GM21515 (cell line): ENCODE measurements at regions not wholly inside any gene's neighbourhood (a gene's known extent, or its start where the extent isn't known, plus 50 kb on each side); places are given as distances from the start of the nearest gene placed in this dataset.

Experiments used
- ATAC-seq: cut with Tn5 transposase; IDR thresholded peaks from one replicate; pipeline ENCODE4 v1.9.1; 2021; ENCODE audit not compliant: unreplicated experiment

DNA sequence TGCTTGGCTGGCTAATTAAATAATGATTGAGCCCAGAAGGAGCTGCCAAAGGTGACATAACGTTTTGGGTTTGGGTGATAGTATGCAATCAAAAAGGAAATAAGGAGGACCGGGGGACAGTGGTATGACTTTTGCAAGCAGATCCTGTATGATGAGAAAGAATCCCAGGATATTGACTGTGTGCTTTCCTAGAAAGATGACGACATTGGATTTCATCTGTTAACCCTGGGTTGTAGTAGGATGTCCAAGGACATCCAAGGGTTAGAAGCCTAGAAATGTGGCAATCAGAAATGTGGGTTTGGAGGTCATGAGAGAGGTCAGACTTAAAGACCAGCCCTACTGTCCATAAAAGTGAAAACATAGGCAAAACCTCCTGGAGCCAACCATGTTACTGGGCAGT lies 50.3 kb upstream of the HMHB1 start:
- ATAC-seq = no peak

DNA sequence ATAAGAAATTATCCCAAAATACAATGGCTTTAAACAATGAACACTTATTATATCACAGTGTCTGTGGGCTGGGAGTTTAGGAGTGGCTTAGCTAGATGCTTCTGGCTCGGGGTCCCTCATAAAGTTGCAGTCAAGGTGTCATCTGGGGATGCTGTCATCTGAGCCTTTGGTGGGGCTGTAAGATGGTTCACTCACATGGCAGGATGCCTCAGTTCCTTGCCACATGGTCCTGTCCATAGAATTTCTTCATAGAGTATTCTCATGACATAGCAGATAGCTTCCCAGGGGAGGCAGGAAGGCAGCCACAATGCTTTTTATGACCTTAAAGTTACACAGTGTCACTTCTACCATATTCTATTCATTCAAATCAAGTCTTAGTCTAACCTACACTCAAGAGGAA lies 51.2 kb upstream of the HMHB1 start:
- no peak for ATAC-seq

- ATAC-seq = peak; percentile 44
Observed at GRCh38 chr5:143760131-143760505, 51.8 kb upstream of the HMHB1 start.

GRCh38 chr5:143759396-143760130 lies 52.4 kb upstream of the HMHB1 start:
- no peak for ATAC-seq

- ATAC-seq = peak; percentile 67
Observed at GRCh38 chr5:143758750-143759149, 53.2 kb upstream of the HMHB1 start.

DNA sequence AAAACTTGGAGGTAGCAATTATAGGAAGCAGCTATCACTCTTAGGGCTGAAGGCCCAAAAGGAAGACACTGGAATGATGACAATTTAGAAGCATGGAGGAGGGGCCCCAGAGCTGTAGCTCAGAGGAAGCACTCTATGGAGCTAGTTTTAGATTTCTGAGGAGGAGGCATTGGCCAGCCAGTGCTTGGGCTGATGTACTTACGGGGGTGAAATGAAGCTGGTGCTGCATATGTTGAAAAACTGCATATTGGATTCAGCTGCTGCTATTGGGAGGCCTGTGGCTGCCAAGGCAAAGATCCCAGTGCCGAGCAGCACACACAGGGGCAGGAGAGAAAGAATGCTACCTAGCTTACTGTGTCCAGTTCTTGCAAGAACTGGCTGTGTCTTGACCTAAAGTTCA lies 53.9 kb upstream of the HMHB1 start:
- ATAC-seq = no peak

DNA sequence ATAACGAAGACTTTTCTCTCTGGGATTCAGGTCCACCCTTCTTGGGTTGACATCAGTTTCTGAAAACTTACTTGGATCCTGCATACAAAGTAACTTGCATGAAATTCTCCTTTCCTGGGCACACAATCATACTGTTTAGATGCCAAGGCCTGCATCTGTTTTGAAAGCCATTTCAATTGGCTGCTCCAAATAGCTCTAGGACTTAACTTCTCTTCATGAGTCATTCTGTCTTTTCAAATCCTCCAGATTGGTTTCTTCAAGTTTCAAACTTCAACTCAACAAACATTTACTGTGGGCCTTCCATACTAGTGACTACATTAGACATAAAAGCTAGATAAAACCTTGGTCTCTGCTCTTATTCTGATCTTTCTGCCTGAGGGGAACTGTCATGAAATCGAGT lies 54.8 kb upstream of the HMHB1 start:
- ATAC-seq = no peak

DNA sequence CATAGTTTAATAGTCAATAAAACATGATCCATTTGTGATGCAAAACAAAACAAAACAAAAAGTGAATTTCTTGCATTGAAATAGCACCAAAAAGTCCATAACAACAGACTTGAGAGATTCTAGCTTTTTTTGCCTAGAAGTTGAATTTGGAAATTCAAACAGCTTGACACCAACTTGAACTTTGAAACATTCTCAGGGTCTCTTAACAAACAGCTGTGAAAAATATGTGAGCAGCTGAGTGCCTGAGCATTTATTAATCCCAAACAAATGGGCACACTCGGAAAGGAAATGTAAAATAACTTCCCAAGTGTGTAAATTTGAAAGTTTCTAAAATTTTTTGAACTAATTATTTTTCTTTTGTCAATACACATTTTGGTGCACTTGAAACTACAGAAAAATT lies 56.0 kb upstream of the HMHB1 start:
- ATAC-seq = no peak

GRCh38 chr5:143752165-143752850 lies 59.7 kb upstream of the HMHB1 start:
- no peak for ATAC-seq

- ATAC-seq = no peak
Observed at GRCh38 chr5:143751342-143751741, 60.6 kb upstream of the HMHB1 start.

DNA sequence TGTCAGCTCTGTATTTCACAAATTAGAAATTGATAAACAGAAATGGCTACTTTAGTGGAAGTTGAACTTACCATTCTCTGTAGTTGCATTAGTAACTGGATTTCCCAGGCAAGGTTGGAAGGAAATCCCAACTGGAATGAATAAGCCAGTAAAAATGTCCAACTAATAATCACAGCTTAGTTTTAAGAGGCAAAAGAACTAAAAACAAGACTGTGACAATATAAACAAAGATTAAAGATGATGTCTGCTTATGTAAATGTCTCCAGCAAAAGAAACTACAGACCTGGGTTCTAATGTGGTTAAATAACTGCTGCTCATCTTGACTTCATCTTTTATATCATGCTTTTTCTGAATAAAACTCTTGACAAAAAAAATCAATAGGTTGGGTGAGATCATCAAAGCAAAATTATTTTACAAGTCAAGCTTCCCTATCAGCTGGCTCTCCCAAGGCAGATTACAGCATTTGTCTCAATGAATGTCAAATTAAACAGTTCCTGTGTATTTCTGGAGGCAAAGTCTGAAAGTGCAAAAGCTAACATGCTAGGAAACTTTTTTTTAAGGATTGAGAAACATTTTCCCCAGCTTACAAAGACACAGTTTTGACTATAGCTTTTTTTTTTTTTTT lies 62.3 kb upstream of the HMHB1 start:
- no peak for ATAC-seq

- ATAC-seq = no peak
Observed at GRCh38 chr5:143748516-143748915, 63.4 kb upstream of the HMHB1 start.

GRCh38 chr5:143742951-143743350 lies 69.0 kb upstream of the HMHB1 start:
- ATAC-seq = no peak

DNA sequence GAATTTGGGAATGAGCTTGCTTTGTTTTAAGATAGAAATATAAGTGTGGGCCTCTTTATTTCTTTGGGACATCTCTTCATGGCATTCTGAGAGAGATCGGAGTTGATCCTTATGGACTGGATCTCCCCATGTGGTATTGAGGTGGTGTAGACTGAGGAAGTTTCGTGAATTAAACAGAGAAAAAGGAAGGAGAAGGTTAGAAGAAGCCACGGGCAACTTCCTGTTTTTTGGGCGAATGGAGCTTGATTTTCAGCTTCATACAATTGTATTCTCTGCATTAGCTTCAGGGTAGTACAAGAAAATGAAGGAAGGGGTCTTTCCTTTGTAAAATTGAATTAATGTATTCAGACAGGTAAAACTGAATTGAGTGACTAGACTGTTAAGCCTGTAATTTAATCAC lies 70.5 kb upstream of the HMHB1 start:
- no peak for ATAC-seq

DNA sequence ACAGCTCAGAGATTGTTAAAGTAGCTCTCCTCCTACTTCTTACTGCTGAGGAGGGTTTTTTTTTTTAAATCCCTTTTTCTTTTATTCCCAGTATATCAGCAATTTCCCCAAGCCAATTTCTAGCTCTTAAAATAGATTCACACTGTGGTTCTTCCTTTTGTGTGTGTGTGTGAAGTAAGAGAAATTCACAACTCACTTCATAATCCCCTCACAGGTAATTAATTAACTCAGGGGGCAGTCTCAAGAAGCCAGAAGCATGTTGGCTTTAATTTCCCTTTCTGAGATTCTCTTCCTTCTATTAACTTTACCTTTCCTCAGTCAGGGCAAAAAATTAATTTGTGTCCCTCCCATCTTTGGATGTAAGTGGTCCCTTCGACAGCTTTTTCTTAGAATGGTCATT lies 71.0 kb upstream of the HMHB1 start:
- no peak for ATAC-seq

- ATAC-seq = no peak
Observed at GRCh38 chr5:143739746-143740145, 72.2 kb upstream of the HMHB1 start.

DNA sequence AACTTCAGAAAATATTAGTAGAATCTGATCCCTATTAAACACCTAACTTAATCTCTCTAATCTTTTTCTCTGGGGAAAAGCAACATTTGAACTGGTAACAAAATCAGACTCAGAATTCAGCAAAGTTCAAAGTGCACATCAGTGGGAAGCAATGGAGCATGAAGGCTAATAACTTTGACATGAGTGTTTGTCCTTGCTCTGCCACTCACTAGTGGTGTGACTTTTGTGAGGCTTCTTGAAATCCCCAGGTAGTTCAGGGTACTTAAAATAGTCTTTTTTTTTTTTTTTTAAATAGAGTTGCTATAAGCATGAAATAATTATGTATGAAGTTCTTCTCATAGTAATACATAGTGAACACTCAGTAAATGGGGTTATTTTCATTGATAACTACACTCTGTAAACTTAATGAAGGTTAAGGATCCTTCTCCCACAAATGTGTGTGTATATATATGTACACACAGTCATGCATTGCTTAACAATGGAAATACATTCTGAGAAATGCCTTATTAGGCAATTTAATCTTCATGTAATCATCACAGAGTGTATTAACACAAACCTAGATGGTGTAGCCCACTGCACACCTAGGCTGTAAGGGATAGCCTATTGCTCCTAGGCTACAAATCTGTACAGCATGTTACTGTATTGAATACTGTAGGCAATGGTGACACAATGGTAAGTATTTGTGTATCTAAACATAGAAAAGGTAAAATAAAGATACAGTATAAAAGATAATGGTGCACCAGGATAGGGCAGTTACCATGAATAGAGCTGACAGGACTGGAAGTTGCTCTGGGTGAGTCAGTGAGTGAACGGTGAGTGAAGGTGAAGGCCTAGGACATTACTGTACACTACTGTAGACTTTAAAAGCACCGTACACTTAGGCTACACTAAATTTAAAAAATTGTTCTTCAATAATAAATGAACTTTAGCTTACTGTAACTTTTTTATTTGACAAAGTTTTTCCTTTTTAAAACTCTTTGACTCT lies 73.3 kb upstream of the HMHB1 start:
- ATAC-seq = no peak

DNA sequence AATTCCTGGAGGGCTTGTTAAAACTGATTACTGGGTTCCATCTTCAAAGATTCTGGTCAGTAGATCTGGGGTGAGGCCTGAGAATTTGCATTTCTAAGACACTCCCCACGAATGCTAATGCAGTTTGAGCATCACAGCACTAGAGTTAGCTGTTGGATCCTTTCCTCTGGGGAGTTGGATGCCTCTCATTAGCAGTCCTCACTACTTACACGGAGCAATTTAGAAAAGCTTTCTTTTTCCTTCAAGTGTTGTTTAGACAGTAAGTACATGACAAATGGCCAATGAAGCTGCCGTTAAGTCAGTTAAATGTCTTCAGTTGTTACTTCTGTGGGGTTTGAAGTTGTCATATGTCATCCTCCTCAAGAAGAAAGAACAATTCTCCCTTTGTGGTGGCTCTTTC lies 74.9 kb upstream of the HMHB1 start:
- ATAC-seq = no peak

DNA sequence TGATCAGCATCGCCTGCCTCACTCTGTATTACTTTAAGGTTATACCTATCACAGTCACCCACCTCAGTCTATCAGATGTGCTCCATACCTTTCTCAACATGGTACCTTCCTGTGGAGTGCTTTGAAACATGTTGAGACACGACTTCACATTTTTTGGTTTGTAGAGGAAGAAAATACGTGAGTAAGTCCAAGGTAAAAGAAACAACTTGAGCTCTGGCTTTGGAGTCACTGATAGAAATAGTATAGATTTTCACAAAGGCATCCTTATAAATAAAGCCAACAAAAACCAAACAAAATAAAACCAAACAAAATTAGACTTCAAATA lies 77.5 kb upstream of the HMHB1 start:
- no peak for ATAC-seq

- ATAC-seq = no peak
Observed at GRCh38 chr5:143733665-143734455, 78.1 kb upstream of the HMHB1 start.

DNA sequence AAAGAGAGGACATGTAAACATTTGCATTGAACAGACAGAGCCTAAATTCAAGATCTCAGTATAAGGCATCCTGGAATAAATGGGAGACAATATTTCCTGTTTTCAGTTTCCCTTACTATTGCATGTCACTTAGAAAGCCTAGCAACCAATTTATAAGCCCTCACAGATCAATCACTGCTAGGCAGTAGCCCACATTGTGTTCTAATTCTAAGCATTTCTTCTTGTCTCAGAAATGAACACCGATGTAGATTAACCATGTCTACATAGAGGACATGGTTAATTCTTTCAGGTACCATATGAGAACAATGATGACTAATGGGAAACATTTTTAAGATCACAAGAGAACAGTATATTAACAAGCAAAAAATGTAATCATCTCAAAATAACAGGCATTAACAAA lies 79.6 kb upstream of the HMHB1 start:
- ATAC-seq = no peak
